ENCODE measurements at regions not wholly inside any gene's neighbourhood (a gene's known extent, or its start where the extent isn't known, plus 50 kb on each side); places are given as distances from the start of the nearest gene placed in this dataset.
A peak's percentile ranks its signal among the peaks of the same experiment; 100 is the strongest.

DNA sequence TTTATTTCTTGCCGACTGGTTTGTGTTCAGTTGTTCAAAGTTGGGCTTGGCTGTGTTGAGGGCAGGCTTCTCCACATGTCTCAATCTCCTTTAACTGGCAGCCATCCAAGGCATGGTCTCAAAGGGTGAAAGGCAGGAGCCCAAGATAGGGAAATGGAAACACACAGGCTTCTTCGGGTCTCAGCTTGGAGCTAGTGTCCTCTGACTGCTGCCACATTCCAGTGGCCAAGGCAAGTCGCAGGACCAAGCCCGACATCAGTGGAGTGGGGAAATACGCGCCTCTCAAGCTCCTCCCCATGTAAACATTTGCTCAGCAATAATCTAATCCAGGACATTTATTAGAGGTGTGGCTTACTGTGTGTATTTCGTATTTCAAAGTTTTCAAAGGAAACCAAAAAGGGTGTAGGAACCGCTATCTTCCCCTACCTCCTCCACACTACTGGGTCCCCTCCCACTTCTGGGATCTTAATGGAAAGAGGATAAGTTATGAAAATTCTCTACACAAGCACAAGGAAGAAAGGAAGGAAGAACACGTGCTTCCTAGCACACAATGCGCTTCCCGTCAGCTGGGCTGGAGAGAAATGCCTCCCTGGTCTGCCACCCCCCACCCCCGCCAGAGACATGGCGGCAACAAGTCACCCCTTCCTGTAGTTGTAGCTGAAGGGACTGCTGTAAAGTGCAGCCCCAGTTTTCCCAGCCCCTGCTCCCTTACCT is 181.7 kb downstream of the FAM43A start:
- peak overlapping the region; percentile 36 for H3K27ac ChIP-seq
- TF ChIP-seq, protein P1, sequence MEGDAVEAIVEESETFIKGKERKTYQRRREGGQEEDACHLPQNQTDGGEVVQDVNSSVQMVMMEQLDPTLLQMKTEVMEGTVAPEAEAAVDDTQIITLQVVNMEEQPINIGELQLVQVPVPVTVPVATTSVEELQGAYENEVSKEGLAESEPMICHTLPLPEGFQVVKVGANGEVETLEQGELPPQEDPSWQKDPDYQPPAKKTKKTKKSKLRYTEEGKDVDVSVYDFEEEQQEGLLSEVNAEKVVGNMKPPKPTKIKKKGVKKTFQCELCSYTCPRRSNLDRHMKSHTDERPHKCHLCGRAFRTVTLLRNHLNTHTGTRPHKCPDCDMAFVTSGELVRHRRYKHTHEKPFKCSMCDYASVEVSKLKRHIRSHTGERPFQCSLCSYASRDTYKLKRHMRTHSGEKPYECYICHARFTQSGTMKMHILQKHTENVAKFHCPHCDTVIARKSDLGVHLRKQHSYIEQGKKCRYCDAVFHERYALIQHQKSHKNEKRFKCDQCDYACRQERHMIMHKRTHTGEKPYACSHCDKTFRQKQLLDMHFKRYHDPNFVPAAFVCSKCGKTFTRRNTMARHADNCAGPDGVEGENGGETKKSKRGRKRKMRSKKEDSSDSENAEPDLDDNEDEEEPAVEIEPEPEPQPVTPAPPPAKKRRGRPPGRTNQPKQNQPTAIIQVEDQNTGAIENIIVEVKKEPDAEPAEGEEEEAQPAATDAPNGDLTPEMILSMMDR (conservative IDR thresholded peaks at IDR 0.05) = no peak
- TF ChIP-seq ZFX (IDR thresholded peaks at IDR 0.05) = no peak

DNA sequence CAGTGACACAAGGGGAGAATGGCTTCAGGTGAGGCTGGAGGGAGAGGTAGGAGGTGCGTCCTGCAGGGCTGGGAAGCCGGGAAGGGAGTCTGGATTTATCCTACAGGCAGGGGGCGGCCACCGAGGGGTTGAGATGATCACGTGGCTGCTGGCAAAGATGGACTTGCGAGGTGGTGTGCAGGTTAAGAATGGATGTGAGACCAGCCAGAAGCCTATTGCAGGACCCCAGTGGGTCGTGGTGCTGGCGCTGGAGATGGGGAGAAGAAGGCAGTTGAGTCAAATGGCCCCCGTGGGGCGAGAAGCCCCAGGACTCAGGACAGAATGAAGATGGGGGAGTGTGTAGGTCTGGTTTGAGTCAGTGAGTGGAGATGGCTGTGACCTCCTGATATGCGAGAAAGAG is 183.1 kb downstream of the FAM43A start:
- H3K27ac ChIP-seq = peak overlapping the region; percentile 18; the same call in 1 of the 2 replicates
- TF ChIP-seq ZFX (IDR thresholded peaks at IDR 0.05) = no peak
- TF ChIP-seq, protein P1 (conservative IDR thresholded peaks at IDR 0.05) = no peak

DNA sequence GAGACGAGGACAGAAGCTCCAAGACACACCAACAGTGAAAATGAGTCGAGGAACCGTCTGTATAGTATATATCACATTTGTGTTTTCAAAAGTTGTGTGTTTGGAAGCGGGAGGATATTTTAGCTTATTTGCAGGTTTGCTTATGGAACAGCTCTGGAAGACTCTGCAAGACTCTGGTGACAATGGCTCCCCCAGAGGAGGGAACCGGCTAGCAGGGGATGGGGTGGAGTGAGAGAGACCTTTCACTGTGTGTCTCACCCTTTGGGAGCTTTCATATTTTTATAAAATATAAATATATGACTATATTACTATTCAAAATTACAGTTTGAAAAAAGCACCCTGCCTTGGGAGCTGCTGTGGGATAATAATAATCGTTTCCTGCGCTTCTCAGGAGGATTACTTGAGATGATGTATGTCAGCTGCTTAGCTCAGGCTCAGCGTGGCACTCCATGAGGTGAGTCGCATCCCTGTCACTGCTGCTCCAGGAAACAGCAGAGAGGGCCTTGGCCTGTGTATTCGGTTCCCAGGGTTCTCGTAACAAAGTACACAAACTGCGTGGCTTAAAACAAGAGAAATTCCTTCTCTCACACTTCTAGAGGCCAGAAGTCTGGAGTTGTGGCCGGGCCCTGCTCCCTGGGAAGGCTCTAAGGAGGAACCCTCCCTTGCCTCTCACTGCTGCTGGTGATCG is 183.9 kb downstream of the FAM43A start:
- H3K27ac ChIP-seq = peak overlapping the region; percentile 96
- TF ChIP-seq ZFX (IDR thresholded peaks at IDR 0.05) = no peak
- TF ChIP-seq, protein P1 (conservative IDR thresholded peaks at IDR 0.05) = no peak

DNA sequence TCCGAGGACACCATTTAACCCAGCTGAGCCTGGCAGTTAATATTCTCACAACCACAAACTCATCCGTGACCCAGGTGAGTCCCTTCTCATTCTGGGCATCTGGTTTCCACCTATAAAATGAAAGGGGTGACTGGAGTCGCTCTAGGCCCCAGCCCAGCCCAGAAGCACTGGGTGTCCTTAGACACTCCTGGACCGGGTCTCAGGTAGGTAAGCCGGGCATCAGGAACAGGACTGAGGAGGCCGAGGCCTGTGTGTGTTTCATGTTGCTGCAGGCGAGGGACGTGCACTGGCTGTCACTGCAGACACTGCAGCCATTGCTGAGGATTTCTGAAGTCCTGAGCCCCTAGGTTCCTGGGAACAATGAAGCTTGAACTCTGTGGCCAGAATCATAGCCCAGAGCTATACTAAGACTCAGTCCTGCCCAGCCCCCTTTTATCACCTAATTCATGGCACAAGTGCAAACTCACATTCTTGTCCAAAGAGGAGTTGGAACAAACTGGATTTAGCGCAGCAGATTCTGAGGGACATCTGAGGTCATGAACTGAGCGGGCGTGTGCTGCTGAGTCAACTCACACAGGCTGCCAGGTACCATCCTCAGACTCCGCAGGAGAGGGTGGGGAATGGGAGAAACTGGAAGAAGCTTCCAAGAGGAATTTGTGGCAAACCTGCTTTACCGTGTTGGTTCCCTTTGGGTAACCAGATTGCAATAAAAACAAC is 184.9 kb downstream of the FAM43A start:
- TF ChIP-seq ZFX (IDR thresholded peaks at IDR 0.05) = 0 out of 2 replicates have a peak, but pooled peaks have one; percentile 15
- TF ChIP-seq, protein P1 (conservative IDR thresholded peaks at IDR 0.05) = no peak
- peak overlapping the region; percentile 96 for H3K27ac ChIP-seq

DNA sequence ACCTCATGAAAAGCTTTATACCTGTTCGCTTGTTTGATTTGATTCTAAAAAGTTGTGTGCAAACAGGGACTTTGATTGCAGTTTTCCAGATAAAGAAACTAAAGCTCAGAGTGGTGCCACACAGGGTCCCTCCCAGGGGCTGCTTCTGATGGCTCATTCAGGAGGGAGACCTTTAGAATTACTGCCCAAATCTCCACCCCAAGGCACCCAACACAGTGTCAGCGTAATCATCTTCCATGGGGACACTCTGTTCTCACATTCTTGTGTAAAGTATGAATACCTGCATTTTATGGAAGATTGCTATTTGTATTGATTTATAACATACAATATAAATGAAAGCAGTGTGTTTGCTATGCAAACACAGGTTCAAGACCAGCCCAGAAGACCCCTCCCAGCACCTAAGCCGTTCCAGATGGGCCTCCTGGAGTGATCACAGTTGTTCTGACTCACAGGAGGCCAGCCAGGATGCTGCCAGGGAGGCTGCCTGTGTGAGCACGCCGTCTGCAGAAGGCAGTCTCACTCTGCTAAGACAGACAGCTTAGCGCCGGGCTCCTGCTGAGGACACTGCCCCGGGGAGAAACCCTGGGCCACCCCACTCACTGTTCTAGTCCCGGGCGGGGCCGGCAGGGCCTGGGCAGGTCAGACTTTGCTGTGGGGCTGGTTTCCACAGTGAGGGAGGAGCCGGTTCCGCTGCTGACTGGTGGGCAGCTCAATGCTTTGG is 185.6 kb downstream of the FAM43A start:
- H3K27ac ChIP-seq = peak overlapping the region; percentile 96
- TF ChIP-seq, protein P1 (conservative IDR thresholded peaks at IDR 0.05) = no peak
- no peak for TF ChIP-seq ZFX (IDR thresholded peaks at IDR 0.05)

DNA sequence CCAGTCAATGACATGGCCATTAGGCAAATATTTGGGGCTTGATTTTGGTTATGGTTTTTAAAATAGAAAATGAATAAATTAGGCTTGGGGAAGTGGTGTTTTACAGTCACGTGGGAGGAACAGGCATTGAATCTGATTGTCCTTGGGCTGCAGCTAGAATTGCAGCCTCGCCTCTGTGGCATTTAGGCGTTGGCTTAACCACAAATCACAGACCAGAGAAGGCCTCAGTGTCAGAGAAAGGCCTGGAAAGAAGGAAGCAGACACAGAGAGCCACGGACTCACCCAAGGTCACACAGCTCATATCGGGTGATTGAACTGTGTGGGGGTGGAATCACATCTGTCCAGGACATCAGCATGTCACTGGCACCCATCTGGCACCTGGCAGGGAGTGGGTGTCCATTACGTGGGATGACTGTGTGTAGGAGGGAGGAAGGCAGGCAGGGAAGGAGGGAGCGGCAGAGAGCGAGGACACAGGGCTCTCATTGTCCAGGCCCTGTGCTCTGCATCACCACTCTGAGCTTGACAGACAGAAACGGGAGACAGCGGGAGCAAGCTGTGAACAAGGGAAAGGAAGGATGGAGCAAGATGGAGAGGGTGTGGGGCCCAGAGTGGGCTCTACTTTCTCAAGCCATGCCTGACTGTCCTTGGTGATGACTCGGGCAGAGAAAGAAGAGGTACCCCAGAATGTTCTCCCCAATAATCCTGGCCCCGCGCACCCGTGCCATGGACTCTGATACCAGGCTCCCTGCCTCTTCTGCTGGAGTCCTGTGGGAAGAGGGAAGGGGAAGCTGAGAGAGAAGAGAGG is 186.4 kb downstream of the FAM43A start:
- peak; percentile 46; the same call in 1 of the 2 replicates for TF ChIP-seq ZFX (IDR thresholded peaks at IDR 0.05)
- TF ChIP-seq, protein P1 (conservative IDR thresholded peaks at IDR 0.05) = no peak
- peak overlapping the region; percentile 96 for H3K27ac ChIP-seq

Measured in C4-2B (cell line).